ENCODE measurements at regions not wholly inside any gene's neighbourhood (a gene's known extent, or its start where the extent isn't known, plus 50 kb on each side); places are given as distances from the start of the nearest gene placed in this dataset.

DNA sequence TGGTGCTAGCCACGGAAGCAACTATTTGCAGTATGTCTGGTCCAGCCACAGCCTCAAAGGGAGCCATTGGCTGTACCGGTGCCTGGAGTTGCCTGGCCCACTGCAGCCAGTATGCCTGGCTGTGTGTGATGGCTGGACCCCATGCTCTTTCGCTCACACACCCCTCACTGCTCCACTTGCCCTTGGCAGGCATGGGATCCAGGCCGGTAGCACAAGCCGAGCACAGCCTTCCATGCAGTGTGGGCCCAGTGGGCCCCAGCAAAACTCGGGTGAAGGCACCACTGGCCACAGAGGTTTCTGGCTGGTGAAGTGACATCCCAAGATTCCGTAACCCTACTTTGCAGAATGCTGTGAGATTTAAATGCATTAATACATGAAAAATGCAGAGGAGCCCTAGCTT, 665.8 kb downstream of the PLPP3 start:
- Histone ChIP-seq H3K23ac (ENCODE audit: insufficient read length, low read depth, low read length) (no peak overlapping the region), H3K4ac (ENCODE audit: low read depth, low read length) (no peak overlapping the region), H2BK20ac (ENCODE audit: low read depth, low read length, poor library complexity, severe bottlenecking) (no peak overlapping the region), H3T11ph (ENCODE audit: low read length) (no peak overlapping the region), H2BK120ac (ENCODE audit: low read depth, low read length, poor library complexity, severe bottlenecking) (no peak overlapping the region), H3K56ac (ENCODE audit: insufficient read length, low read depth, low read length) (no peak overlapping the region), H3K18ac (ENCODE audit: insufficient read length, low read depth, low read length) (no peak overlapping the region), H3K27ac (ENCODE audit: insufficient read length, low read depth, low read length) (no peak overlapping the region), H3K79me1 (ENCODE audit: insufficient read depth, low read depth, low read length, poor library complexity, severe bottlenecking) (no peaks in the 10 kb centered on the region), H4K20me1 (ENCODE audit: control insufficient read depth, insufficient read depth, insufficient read length) (no peaks in the 10 kb centered on the region), H3K27me3 (ENCODE audit: insufficient read depth, low read length) (no peaks in the 10 kb centered on the region), H3K79me2 (ENCODE audit: insufficient read depth, low read length) (no peaks in the 10 kb centered on the region), H3K4me2 (ENCODE audit: insufficient read depth, insufficient read length, low read length) (no peak overlapping the region), H3K23me2 (ENCODE audit: insufficient read length, low read depth, low read length, poor library complexity, severe bottlenecking) (no peaks in the 10 kb centered on the region), H3K9me3 (ENCODE audit: control insufficient read depth, low read depth, low read length) (peaks cover 4% of the 10 kb centered on the region), H2BK5ac (ENCODE audit: insufficient read length, low read length) (no peak overlapping the region), H2BK12ac (ENCODE audit: insufficient read length, low read depth, low read length) (no peak overlapping the region), H3K14ac (ENCODE audit: insufficient read depth, low read length) (no peak overlapping the region; the same call in 1 of the 2 replicates), H4K5ac (ENCODE audit: insufficient read length, low read depth, low read length) (no peak overlapping the region), H2AFZ (ENCODE audit: low read length) (no peak overlapping the region), H2AK5ac (ENCODE audit: insufficient read length, low read length) (no peak overlapping the region), H2BK15ac (ENCODE audit: low read depth, low read length) (no peak overlapping the region), H3K4me1 (ENCODE audit: insufficient read depth, low read length) (no peaks in the 10 kb centered on the region), H3K9ac (ENCODE audit: extremely low read depth, insufficient read length, low read length) (no peak overlapping the region), H4K8ac (replicated peaks; ENCODE audit: insufficient read length, low read depth, low read length) (no peak overlapping the region), H4K91ac (ENCODE audit: insufficient read length, low read depth, low read length) (no peak overlapping the region)
- TF ChIP-seq CTCF (conservative IDR thresholded peaks at IDR 0.05): no peak
- H3K27me3 Mint-ChIP-seq (ENCODE audit: low read depth): no peaks in the 10 kb centered on the region
- no peak overlapping the region for H3K4me3 Mint-ChIP-seq
- no peak overlapping the region for H3K27ac Mint-ChIP-seq
- no peak for DNase-seq
- peaks cover 8 to 10% of the 10 kb centered on the region in 2 experiments for H3K9me3 Mint-ChIP-seq
- no CpG with 5 or more reads among the region's 7 CpGs for WGBS (ENCODE audit: extremely low coverage, insufficient read length, low lambda C conversion rate)
- H3K4me1 Mint-ChIP-seq: no peaks in the 10 kb centered on the region
- H3K36me3 Mint-ChIP-seq (ENCODE audit: insufficient read depth in 1 of 3, low read depth in 3 of 3): peaks cover 0 to 9% (median 2%) of the 10 kb centered on the region in 3 experiments; a peak in 5 of 7 replicates

Data from H9 (cell line).